A204.1 (cell line): ENCODE measurements at regions not wholly inside any gene's neighbourhood (a gene's known extent, or its start where the extent isn't known, plus 50 kb on each side); places are given as distances from the start of the nearest gene placed in this dataset.
"Not testable (repeated sequence)": the region's sequence is repeated elsewhere in the genome, so short reads cannot be mapped to it uniquely, and the experiment has no call there.

Experiments
- FAIRE-seq: peaks from 2 replicates; lab custom pipeline; 2012; peaks lifted over from hg19 to GRCh38; lab: Jason Lieb, UNC

DNA sequence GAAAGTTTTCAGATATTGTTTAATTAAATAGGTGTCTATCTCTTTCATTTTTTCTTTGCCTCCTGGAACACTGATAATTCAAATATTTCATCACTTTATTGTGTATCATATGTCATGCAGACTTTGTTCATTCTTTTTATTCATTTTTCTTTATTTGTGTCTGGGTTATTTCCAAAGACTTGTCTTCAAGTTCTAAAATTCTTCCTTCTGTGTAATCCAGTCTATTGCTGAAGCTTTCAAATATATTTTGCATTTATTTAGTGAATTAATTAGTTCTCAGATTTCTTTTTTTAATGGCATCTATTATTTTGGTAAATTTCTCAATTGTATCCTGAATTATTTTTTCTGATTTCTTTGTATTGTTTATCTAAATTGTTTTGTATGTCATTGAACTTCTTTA is 70.1 kb downstream of the ZNF330 start:
- peak; percentile 63 for FAIRE-seq

- peak; percentile 23 for FAIRE-seq
These were observed 73.6 kb downstream of the ZNF330 start for GRCh38 chr4:141294306-141294705.

- no peak for FAIRE-seq
These were observed 80.5 kb downstream of the ZNF330 start for GRCh38 chr4:141301216-141301615.

- FAIRE-seq: no peak
These were observed 82.2 kb downstream of the ZNF330 start for GRCh38 chr4:141302924-141303323.

GRCh38 chr4:141304346-141304745 is 83.7 kb downstream of the ZNF330 start:
- no peak for FAIRE-seq

DNA sequence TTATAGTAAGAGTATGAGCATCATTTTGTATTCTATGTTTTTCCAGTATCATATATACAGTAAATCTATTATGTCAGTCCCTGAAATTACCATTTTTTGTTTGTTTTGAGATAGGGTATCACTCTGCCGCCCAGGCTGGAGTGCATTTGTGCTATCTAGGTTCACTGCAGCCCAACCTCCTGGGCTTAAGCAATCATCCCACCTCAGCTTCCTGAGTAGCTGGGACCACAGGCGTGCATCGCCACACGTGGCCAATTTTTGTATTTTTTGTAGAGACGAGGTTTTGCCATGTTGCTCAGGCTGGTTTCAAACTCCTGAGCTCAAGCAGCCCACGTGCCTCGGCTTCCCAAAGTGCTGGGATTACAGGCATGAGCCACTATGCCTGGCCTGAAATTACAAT is 85.6 kb downstream of the ZNF330 start:
- FAIRE-seq: no peak

GRCh38 chr4:141307241-141307689 is 86.6 kb downstream of the ZNF330 start:
- FAIRE-seq: peak; percentile 84

GRCh38 chr4:141309874-141310273 is 89.2 kb downstream of the ZNF330 start:
- no peak for FAIRE-seq

GRCh38 chr4:141311246-141312204 is 90.8 kb downstream of the ZNF330 start:
- no peak for FAIRE-seq

DNA sequence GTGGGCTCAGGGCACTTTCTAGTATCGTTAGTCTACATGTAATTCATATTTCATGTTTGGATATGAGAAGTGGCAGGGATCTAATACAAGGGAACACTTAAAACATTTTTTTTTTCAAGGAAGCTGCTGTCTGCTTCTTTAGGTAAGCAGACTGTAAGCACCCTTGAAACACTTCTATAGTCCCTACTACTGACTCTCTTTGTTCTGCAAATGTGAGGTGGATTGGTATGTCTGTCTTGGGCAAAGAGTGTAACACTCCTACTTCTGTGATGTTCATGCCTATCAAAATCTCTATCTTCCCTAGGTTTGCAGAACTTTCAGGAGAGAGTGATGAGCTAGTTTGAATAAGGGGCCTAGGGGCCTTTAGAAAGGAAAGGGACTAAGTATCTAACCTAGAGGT is 93.9 kb downstream of the ZNF330 start:
- FAIRE-seq: no peak

DNA sequence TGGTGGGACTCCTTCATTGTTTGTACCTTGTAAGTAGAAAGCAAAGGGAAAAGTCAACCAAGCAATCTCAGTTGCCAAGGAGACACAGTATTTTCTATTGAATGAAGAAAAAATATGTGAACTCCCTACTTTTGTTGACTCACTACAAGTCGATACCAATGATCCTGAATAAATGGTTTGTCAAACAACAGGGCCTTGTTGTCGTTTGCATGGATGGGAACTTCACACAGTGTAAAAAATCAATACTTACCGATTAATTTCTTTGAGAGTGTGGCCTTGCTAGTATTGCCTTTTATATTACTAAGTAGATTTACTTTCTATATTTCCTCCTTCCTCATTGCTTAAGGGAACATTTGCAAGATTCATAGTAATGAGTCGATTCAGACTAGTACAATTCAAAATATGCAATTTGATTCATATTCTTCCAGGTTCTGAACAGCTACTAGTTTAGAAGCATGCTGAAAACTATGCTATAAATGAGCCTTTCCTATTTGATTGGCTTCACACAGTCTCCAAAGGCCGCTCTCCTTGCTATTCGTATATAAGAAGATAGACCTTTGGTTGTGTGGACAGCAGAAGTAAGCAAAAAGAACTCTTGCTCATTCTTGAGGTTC is 108.0 kb downstream of the ZNF330 start:
- FAIRE-seq: no peak

GRCh38 chr4:141329174-141329569 is 108.5 kb downstream of the ZNF330 start:
- no peak for FAIRE-seq

DNA sequence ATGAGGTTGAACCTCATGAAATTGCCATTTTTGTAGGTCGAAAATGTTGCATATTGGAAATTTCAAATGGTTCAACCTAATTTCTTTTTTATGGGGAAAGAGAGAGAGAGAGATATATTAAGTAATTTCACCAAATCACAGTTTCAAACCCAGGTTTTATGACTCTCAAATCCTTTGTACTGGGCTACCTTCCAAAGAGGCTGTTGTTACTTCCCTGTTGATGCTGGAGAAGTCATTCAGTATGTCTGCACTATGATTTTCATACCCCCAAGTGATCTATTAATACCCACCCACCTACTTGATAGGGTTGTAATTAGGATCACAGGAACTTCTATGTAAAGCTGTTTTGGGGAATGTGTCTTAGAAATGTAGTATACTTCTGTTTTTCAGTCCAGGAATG is 109.9 kb downstream of the ZNF330 start:
- FAIRE-seq: no peak

GRCh38 chr4:141331534-141332358 is 111.1 kb downstream of the ZNF330 start:
- no peak for FAIRE-seq

DNA sequence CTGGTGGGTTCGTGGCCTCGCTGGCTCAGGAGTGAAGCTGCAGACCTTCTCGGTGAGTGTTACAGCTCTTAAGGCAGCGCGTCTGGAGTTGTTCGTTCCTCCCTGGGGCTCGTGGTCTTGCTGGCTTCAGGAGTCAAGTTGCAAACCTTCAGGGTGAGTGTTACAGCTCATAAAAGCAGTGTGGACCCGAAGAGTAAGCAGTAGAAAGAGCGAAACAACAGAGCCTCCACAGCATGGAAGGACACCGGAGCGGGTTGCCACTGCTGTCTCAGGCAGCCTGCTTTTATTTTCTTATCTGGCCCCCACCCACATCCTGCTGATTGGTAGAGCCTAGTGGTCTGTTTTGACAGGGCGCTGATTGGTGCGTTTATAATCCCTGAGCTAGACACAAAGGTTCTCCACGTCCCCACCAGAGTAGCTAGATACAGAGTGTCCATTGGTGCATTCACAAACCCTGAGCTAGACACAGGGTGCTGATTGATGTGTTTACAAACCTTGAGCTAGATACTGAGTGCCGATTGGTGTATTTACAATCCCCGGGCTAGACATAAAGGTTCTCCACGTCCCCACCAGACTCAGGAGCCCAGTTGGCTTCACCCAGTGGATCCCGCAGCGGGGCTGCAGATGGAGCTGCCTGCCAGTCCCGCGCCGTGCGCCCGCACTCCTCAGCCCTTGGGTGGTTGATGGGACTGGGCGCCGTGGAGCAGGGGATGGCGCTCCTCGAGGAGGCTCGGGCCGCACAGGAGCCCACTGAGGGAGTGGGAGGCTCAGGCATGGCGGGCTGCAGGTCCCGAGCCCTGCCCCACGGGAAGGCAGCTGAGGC is 111.9 kb downstream of the ZNF330 start:
- FAIRE-seq: not testable (repeated sequence)

DNA sequence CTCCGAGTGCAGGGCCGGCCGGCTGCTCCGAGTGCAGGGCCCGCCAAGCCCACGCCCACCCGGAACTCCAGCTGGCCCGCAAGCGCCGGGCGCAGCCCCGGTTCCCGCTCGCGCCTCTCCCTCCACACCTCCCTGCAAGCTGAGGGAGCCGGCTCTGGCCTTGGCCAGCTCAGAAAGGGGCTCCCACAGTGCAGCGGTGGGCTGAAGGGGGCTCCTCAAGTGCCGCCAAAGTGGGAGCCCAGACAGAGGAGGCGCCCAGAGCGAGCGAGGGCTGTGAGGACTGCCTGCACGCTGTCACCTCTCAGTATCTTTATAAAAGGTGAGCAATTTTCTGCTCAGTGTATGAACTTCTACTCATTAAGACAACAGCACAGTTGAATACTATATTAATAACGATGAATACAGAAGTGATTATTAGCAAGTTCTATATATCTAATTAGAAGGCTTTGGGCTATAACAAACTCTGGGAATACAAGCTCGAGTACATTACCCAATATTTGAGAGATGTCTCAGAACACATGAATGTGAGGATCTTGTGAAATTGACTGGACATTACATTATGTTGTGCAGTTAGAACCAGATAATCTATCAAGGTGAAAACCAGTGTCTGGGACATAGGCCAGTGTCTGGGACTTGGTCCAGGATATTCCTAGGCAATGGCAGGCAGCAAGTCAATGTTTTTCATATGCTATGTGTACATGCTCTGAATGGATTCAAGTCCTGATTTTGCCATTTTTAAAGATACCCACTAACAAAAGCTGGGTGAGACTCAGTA is 112.9 kb downstream of the ZNF330 start:
- FAIRE-seq: not testable (repeated sequence)

DNA sequence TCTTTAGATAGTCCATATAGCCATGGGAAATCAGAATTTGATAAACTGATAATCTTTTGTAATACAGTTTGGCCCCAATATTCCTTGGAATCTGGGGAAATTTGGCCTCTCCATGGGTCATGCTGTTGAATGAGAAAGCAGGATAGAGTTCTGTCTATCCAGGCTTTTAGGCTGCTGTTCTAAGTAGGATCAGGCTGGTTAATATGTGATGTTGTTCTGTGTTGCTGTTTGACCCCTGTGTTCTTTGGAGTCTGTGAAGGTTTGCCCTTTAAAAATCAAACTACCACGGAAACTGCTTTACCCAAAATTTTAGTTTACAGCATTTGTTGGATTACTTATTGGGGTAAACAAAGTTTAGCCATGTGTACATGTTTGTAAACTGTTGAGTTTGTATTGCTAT is 114.5 kb downstream of the ZNF330 start:
- FAIRE-seq: no peak

DNA sequence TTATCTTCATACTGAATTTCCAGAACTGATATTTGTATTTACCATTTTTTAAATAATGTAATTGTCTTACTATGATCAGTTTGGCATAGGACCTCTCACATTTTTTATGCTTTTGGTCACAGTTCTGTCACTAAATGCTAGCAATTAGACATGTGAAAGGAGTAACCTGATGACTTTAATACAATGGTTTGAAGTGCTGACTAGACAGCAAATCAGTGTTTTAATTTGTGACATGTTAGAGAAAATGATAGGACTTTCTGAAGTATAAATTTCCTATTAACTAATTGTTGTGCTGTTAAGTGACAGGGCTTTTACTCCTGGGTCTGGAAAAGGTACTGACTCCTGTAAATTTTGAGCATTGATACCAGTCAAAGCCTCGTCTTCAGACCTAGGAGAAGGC is 117.5 kb downstream of the ZNF330 start:
- no peak for FAIRE-seq

DNA sequence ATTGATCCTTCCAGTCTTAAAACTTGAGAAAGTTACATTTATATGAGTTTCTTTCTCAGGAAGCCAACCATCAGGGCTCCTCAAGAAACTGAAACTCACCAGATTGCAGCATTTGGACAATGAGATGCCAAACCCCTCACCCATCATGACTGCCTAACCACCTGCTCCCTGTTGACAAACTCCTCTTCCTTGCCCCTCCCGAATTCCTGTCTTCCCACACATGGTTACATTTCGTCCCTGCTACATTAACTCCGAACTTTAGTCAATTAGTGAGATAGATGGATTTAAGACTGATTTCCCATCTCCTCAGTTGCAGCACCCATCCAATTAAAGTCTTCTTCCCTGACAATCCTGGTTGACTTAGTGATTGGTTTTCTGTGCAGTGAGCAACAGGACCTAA is 118.7 kb downstream of the ZNF330 start:
- FAIRE-seq: no peak

DNA sequence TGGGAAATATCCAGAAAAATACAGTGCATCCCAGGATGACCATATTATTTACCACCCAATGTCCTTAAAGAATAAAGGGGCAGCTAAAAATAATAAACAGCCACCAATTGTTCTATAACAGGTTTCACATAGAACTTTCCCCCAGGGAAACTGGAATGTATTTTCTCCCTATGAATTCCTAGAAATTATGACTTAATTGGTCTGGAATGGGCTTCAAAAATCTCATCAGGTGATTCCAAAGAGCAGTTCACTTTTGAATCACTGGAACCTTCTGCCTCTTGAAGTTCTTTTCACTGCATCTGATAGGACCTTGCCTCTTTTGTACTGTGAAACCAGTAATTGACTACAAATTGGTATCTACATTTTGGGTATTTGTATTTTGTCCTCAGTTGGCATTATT is 119.3 kb downstream of the ZNF330 start:
- no peak for FAIRE-seq

DNA sequence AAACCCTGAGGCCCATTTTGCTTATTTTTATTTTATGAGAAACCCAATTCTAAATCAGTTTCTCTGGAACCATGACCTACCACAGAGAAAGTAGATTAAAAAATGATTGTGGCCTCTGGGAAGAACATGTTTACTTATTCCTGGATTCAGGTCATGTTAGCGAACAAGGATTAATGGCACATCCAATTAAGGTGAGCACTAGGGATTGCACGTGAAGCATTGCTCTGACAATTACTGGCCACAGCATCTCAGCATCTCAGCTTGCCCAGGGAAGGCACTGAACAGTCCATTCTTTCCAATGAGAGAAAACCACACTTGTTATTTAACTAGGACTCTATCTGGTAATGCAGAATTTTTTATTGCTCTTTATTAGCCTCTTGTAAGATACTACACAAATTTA is 119.8 kb downstream of the ZNF330 start:
- no peak for FAIRE-seq
